ENCODE measurements at regions not wholly inside any gene's neighbourhood (a gene's known extent, or its start where the extent isn't known, plus 50 kb on each side); places are given as distances from the start of the nearest gene placed in this dataset.

- intact Hi-C loops (cut with micrococcal nuclease) (no loop called here), dilution Hi-C loops (cut with MboI; ENCODE audit: extremely low pct_ligation_motif_present, low sequenced_read_pairs) (no loop called here)
- H3K4me1 ChIP-seq (ENCODE audit: control insufficient read depth, extremely low read depth, insufficient read depth, low read length) = no peaks in the 10 kb centered on the region
- H3K79me2 ChIP-seq (ENCODE audit: control insufficient read depth, insufficient read depth, low read length) = no peaks in the 10 kb centered on the region
- H3K27ac ChIP-seq (ENCODE audit: insufficient read depth, low read depth, low read length) = no peak overlapping the region
- no TSS peak for BruUV-seq (replicated peaks)
- no peaks in the 10 kb centered on the region for H4K20me1 ChIP-seq (replicated peaks; ENCODE audit: control insufficient read depth, extremely low read depth, insufficient read depth, low read length)
- no peak overlapping the region for H2AFZ ChIP-seq (ENCODE audit: low read depth, low read length)
- H3K27me3 ChIP-seq (ENCODE audit: control insufficient read depth in 2 of 2, insufficient read depth in 2 of 2, low read length in 2 of 2) = no peaks in the 10 kb centered on the region
- TF ChIP-seq POLR2AphosphoS5 (IDR thresholded peaks at IDR 0.05; ENCODE audit: insufficient read depth, low read depth, low read length) (no peak), GATA2 (IDR thresholded peaks at IDR 0.05; ENCODE audit: insufficient read depth, insufficient read length, low read depth, low read length) (no peak)
- ChIA-PET POLR2A (no interaction called here), CTCF (no interaction called here)
- H3K36me3 ChIP-seq (ENCODE audit: control insufficient read depth in 2 of 2, extremely low read depth in 1 of 2, insufficient read depth in 2 of 2, low read length in 2 of 2) = no peaks in the 10 kb centered on the region
- no peak for FAIRE-seq
- H3K9me3 ChIP-seq (replicated peaks; ENCODE audit: control insufficient read depth, insufficient read depth, low read length) = peaks cover 2% of the 10 kb centered on the region
- H3K4me2 ChIP-seq (ENCODE audit: insufficient read depth, low read length) = no peak overlapping the region
- no peaks in the 10 kb centered on the region for H3K9me1 ChIP-seq (replicated peaks; ENCODE audit: control insufficient read depth, extremely low read depth, insufficient read depth, low read length)
- H3K4me3 ChIP-seq (replicated peaks in 1 of 3; ENCODE audit: insufficient read depth in 1 of 3, low read depth in 1 of 3, low read length in 3 of 3) = no peak overlapping the region
- DNase-seq (ENCODE audit: low read depth, low spot score) = no peak
- H3K9ac ChIP-seq (replicated peaks; ENCODE audit: extremely low read depth, insufficient read depth, low read length) = no peak overlapping the region
Measured at GRCh38 chr14:86933460-86933859, 1059.5 kb downstream of the GALC start.

GRCh38 chr14:86915406-86915805, 1077.6 kb downstream of the GALC start:
- H3K4me1 ChIP-seq (ENCODE audit: control insufficient read depth, extremely low read depth, insufficient read depth, low read length) = no peaks in the 10 kb centered on the region
- ChIA-PET CTCF (no interaction called here), POLR2A (no interaction called here)
- no peak for FAIRE-seq
- no TSS peak for BruUV-seq (replicated peaks)
- no peaks in the 10 kb centered on the region for H3K36me3 ChIP-seq (ENCODE audit: control insufficient read depth in 2 of 2, extremely low read depth in 1 of 2, insufficient read depth in 2 of 2, low read length in 2 of 2)
- H2AFZ ChIP-seq (ENCODE audit: low read depth, low read length) = no peak overlapping the region
- H3K9me1 ChIP-seq (replicated peaks; ENCODE audit: control insufficient read depth, extremely low read depth, insufficient read depth, low read length) = no peaks in the 10 kb centered on the region
- no peaks in the 10 kb centered on the region for H3K27me3 ChIP-seq (ENCODE audit: control insufficient read depth in 2 of 2, insufficient read depth in 2 of 2, low read length in 2 of 2)
- no peak overlapping the region for H3K27ac ChIP-seq (ENCODE audit: insufficient read depth, low read depth, low read length)
- no peak overlapping the region for H3K4me2 ChIP-seq (ENCODE audit: insufficient read depth, low read length)
- peaks cover 2% of the 10 kb centered on the region for H3K9me3 ChIP-seq (replicated peaks; ENCODE audit: control insufficient read depth, insufficient read depth, low read length)
- no peaks in the 10 kb centered on the region for H3K79me2 ChIP-seq (ENCODE audit: control insufficient read depth, insufficient read depth, low read length)
- H3K4me3 ChIP-seq (replicated peaks in 1 of 3; ENCODE audit: insufficient read depth in 1 of 3, low read depth in 1 of 3, low read length in 3 of 3) = no peak overlapping the region
- TF ChIP-seq POLR2AphosphoS5 (IDR thresholded peaks at IDR 0.05; ENCODE audit: insufficient read depth, low read depth, low read length) (no peak), MYC (IDR thresholded peaks at IDR 0.05; ENCODE audit: low read depth, low read length) (no peak)
- no peaks in the 10 kb centered on the region for H4K20me1 ChIP-seq (replicated peaks; ENCODE audit: control insufficient read depth, extremely low read depth, insufficient read depth, low read length)
- H3K9ac ChIP-seq (replicated peaks; ENCODE audit: extremely low read depth, insufficient read depth, low read length) = no peak overlapping the region
- DNase-seq (ENCODE audit: low read depth, low spot score) = no peak
- intact Hi-C loops (cut with micrococcal nuclease) = no loop called here
- dilution Hi-C loops (cut with MboI; ENCODE audit: extremely low pct_ligation_motif_present, low sequenced_read_pairs) = no loop called here
